ENCODE measurements at regions not wholly inside any gene's neighbourhood (a gene's known extent, or its start where the extent isn't known, plus 50 kb on each side); places are given as distances from the start of the nearest gene placed in this dataset.

DNA sequence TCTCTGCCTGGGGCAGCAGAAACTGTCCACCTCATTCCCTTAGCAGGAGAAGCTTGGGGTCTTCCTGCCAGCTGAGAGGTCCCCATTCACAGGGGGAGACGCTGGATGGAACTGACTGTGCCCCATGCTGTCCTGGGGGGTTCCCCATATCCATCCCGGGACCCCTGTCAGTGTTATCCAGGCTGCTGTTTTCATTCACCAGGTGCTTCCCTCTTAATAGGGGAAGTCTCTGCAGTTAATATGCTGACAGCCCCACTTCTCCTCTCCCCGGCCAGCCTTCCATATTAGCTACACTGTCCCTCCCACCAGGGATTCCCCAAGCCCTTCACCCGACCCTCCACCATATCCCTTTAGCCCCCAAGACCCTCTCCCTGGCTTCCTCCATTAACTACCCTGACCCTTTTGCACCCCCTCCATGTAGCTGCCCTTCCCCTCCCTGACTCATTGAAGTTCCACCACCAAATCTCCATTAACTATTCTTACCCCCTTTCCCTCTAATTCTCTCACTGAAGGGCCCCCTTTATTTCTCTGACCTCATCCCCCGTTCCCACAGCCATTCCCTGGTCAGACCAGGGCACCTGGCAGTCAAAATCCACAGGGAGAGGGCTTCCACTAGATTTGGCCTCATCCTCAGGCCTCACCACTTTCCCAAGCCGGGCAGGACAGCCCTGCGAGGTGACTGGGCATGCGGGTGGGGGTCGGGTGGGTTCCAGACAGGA, 92.0 kb upstream of the PAX2 start:
- Histone ChIP-seq H3K79me1 (ENCODE audit: low read depth in 1 of 2, low read length in 2 of 2) (no peaks in the 10 kb centered on the region), H3K4me2 (ENCODE audit: low read depth, low read length) (no peak overlapping the region), H3K9me3 (ENCODE audit: control insufficient read depth, insufficient read depth, low read length) (peaks cover 1% of the 10 kb centered on the region; the same call in 1 of the 2 replicates), H4K91ac (ENCODE audit: insufficient read depth, low read depth, low read length) (no peak overlapping the region), H2AK5ac (ENCODE audit: low read depth, low read length) (no peak overlapping the region), H3K14ac (replicated peaks; ENCODE audit: low read depth, low read length) (no peak overlapping the region), H3K4me1 (ENCODE audit: control insufficient read depth, insufficient read depth, low read length) (no peaks in the 10 kb centered on the region; the same call in 1 of the 2 replicates), H3K56ac (ENCODE audit: extremely low read depth, insufficient read depth, low read length) (no peak overlapping the region), H2BK15ac (ENCODE audit: low read depth, low read length) (no peak overlapping the region), H3K9me1 (ENCODE audit: insufficient read depth, low read length) (no peaks in the 10 kb centered on the region), H3K27me3 (ENCODE audit: control insufficient read depth, insufficient read depth, low read length) (peaks cover 59% of the 10 kb centered on the region), H4K20me1 (ENCODE audit: insufficient read depth, low read length) (no peaks in the 10 kb centered on the region; the same call in 1 of the 2 replicates), H2BK20ac (ENCODE audit: low read depth, low read length) (no peak overlapping the region), H3K4me3 (ENCODE audit: insufficient read depth, low read depth, low read length) (no peak overlapping the region), H2AFZ (replicated peaks; ENCODE audit: low read length, poor library complexity) (no peak overlapping the region), H2BK120ac (ENCODE audit: low read depth, low read length) (no peak overlapping the region), H3K4ac (ENCODE audit: low read depth, low read length) (no peak overlapping the region), H3K23ac (ENCODE audit: low read depth, low read length) (no peak overlapping the region), H4K8ac (ENCODE audit: low read depth in 2 of 2, low read length in 2 of 2) (no peak overlapping the region), H3K27ac (ENCODE audit: insufficient read depth, low read length) (no peak overlapping the region), H3K9ac (ENCODE audit: low read depth, low read length) (no peak overlapping the region), H2AK9ac (replicated peaks; ENCODE audit: low read depth, low read length, poor library complexity) (no peak overlapping the region), H3K18ac (ENCODE audit: low read depth, low read length) (no peak overlapping the region), H4K5ac (ENCODE audit: low read depth, low read length) (no peak overlapping the region), H3K36me3 (ENCODE audit: control insufficient read depth, insufficient read depth, low read length) (no peaks in the 10 kb centered on the region), H2BK5ac (ENCODE audit: low read depth, low read length, poor library complexity, severe bottlenecking) (no peak overlapping the region)
- intact Hi-C loops (cut with micrococcal nuclease): no loop called here
- in situ Hi-C loops (cut with MboI; ENCODE audit: low sequenced_read_pairs): no loop called here
- no peak for ATAC-seq (ENCODE audit: low read depth)
- CTCF ChIA-PET: no interaction called here
- WGBS, 2 experiments (ENCODE audit: extremely low coverage in 2 of 2, insufficient read length in 1 of 2): 19% methylated on average over 2 of the region's 9 CpGs; no CpG with 5 or more reads in 1 of the 2 experiments
- BruUV-seq (replicated peaks): no TSS peak
- no peak for DNase-seq
- POLR2A ChIA-PET (ENCODE audit: unreplicated experiment): no interaction called here
- dilution Hi-C loops (cut with HindIII; ENCODE audit: low sequenced_read_pairs, unreplicated experiment): no loop called here
- TF ChIP-seq RCOR1 (IDR thresholded peaks at IDR 0.05; ENCODE audit: insufficient replicate concordance, low read length): no peak
- TF ChIP-seq, protein P1, sequence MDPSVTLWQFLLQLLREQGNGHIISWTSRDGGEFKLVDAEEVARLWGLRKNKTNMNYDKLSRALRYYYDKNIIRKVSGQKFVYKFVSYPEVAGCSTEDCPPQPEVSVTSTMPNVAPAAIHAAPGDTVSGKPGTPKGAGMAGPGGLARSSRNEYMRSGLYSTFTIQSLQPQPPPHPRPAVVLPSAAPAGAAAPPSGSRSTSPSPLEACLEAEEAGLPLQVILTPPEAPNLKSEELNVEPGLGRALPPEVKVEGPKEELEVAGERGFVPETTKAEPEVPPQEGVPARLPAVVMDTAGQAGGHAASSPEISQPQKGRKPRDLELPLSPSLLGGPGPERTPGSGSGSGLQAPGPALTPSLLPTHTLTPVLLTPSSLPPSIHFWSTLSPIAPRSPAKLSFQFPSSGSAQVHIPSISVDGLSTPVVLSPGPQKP (IDR thresholded peaks at IDR 0.05; ENCODE audit: borderline replicate concordance, low read depth, low read length): no peak
- no peak for TF ChIP-seq CHD1 (IDR thresholded peaks at IDR 0.05; ENCODE audit: low read depth, low read length)
- TF ChIP-seq RAD21 (IDR thresholded peaks at IDR 0.05; ENCODE audit: low read length): no peak
- TF ChIP-seq, protein P2, sequence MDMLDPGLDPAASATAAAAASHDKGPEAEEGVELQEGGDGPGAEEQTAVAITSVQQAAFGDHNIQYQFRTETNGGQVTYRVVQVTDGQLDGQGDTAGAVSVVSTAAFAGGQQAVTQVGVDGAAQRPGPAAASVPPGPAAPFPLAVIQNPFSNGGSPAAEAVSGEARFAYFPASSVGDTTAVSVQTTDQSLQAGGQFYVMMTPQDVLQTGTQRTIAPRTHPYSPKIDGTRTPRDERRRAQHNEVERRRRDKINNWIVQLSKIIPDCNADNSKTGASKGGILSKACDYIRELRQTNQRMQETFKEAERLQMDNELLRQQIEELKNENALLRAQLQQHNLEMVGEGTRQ (IDR thresholded peaks at IDR 0.05; ENCODE audit: low read depth, low read length): no peak
- TF ChIP-seq CEBPB (IDR thresholded peaks at IDR 0.05; ENCODE audit: low read depth, low read length): no peak
- TF ChIP-seq RFX5 (IDR thresholded peaks at IDR 0.05; ENCODE audit: low read depth, low read length): no peak
- no peak for TF ChIP-seq BHLHE40 (IDR thresholded peaks at IDR 0.05; ENCODE audit: low read depth, low read length)
- no peak for TF ChIP-seq NFE2L2 (IDR thresholded peaks at IDR 0.05; ENCODE audit: low read depth, low read length)
- no peak for TF ChIP-seq FOS (IDR thresholded peaks at IDR 0.05; ENCODE audit: low read depth, low read length)
